HCT116 (cell line): ENCODE measurements at regions not wholly inside any gene's neighbourhood (a gene's known extent, or its start where the extent isn't known, plus 50 kb on each side); places are given as distances from the start of the nearest gene placed in this dataset.

Experiments
- ATAC-seq: fragments of 200-7000 bp; cut with Tn5 transposase; 2 replicates; pipeline ENCODE4 v1.9.1; 2020; ENCODE audit warnings: mild to moderate bottlenecking, moderate library complexity
- BruUV-seq: library from RNA; stranded (reverse); fragments of 400-500 nt; replicated peaks from 2 replicates; lab custom pipeline; 2021; lab: Mats Ljungman, UMichigan
- CTCF ChIA-PET: fragments of 300-600 bp; sonication (Branson Sonifier 250); formaldehyde crosslinking; loops from one replicate; lab custom pipeline; 2021; ENCODE audit warnings: antibody characterized with exemption; lab: Charles Lee
- POLR2A ChIA-PET: fragments of 300-600, 350-600 bp; sonication (Branson Sonifier 250); formaldehyde crosslinking; loops from one replicate; lab custom pipeline; 2021; ENCODE audit warnings: antibody characterized with exemption; lab: Charles Lee
- RAD21 ChIA-PET, 2 experiments: fragments of 300-600 bp; sonication (Branson Sonifier 250); formaldehyde crosslinking; loops; one replicate each; lab custom pipeline; 2023; ENCODE audit warnings: low total read pairs in 2 of 2; ENCODE audit not compliant: uncharacterized antibody in 2 of 2, unreplicated experiment in 2 of 2, low non-redundant PET in 1 of 2; lab: Charles Lee
- DNase-seq: peaks from one replicate; pipeline ENCODE4 v3.0.0-alpha.2; 2010; ENCODE audit warnings: low read depth, low spot score
- H2AFZ ChIP-seq: fragments of 200-600 bp; shearing (Covaris generic), sonication (generic); 2 replicates; pipeline ENCODE4 v1.6.1; 2017; ENCODE audit warnings: low read depth, mixed run types, mixed read lengths, antibody characterized with exemption, low read length; ENCODE audit not compliant: poor library complexity, severe bottlenecking
- H3K27ac ChIP-seq: 2 replicates; pipeline ENCODE4 v1.5.1; 2012; ENCODE audit warnings: low read depth, low read length
- H3K27me3 ChIP-seq: fragments of 200-600 bp; sonication (generic); 2 replicates; pipeline ENCODE4 v1.6.1; 2016; ENCODE audit warnings: mixed run types, low read length, mixed read lengths; ENCODE audit not compliant: insufficient read depth
- H3K36me3 ChIP-seq, 2 experiments: fragments of 200-500 bp in 1 of 2; fragments of 200-600 bp in 1 of 2; sonication (Bioruptor generic) in 1 of 2; sonication (generic) in 1 of 2; 2 replicates each; pipeline versions ENCODE4 v1.5.1 to v1.6.1; 2014 to 2016; ENCODE audit warnings: low read length in 2 of 2, inconsistent platforms in 1 of 2, mixed read lengths in 1 of 2, mixed run types in 1 of 2; ENCODE audit not compliant: insufficient read depth in 2 of 2, control insufficient read depth in 1 of 2
- H3K4me1 ChIP-seq, 2 experiments: fragments of 200-600 bp in 1 of 2; sonication (generic) in 1 of 2; 2 replicates each; pipeline versions ENCODE4 v1.5.1 to v1.6.1; 2012 to 2017; ENCODE audit warnings: low read length in 2 of 2, inconsistent platforms in 1 of 2, mild to moderate bottlenecking in 1 of 2, mixed read lengths in 1 of 2, mixed run types in 1 of 2, moderate library complexity in 1 of 2; ENCODE audit not compliant: insufficient read depth in 2 of 2, control insufficient read depth in 1 of 2
- H3K4me2 ChIP-seq: fragments of 200-600 bp; sonication (generic); 2 replicates; pipeline ENCODE4 v1.6.1; 2017; ENCODE audit warnings: mixed run types, low read length, mixed read lengths
- H3K4me3 ChIP-seq, 2 experiments: fragments of 200-600 bp in 1 of 2; sonication (generic) in 1 of 2; replicated peaks in 1 of 2; 2 replicates each; pipeline ENCODE4 v1.5.1; 2011 to 2016; ENCODE audit warnings: low read length in 2 of 2, control low read depth in 1 of 2, low read depth in 1 of 2, mild to moderate bottlenecking in 1 of 2, mixed read lengths in 1 of 2, mixed run types in 1 of 2
- H3K79me2 ChIP-seq: fragments of 200-600 bp; sonication (generic); 2 replicates; pipeline ENCODE4 v1.6.1; 2017; ENCODE audit warnings: mild to moderate bottlenecking, mixed run types, low read length, moderate library complexity, mixed read lengths; ENCODE audit not compliant: insufficient read depth
- H3K9ac ChIP-seq: fragments of 200-600 bp; sonication (generic); 2 replicates; pipeline ENCODE4 v1.6.1; 2016; ENCODE audit warnings: low read length, mixed read lengths
- H3K9me2 ChIP-seq: fragments of 200-600 bp; sonication (generic), shearing (Covaris generic); 2 replicates; pipeline ENCODE4 v1.6.1; 2017; ENCODE audit warnings: mixed run types, mild to moderate bottlenecking, moderate library complexity; ENCODE audit not compliant: insufficient read depth
- H3K9me3 ChIP-seq, 2 experiments: fragments of 200-500 bp in 1 of 2; fragments of 200-600 bp in 1 of 2; sonication (Bioruptor generic) in 1 of 2; sonication (generic) in 1 of 2; 2 replicates each; pipeline ENCODE4 v1.6.1; 2014 to 2017; ENCODE audit warnings: low read length in 2 of 2, mixed read lengths in 2 of 2, inconsistent platforms in 1 of 2, low read depth in 1 of 2, mild to moderate bottlenecking in 1 of 2, mixed run types in 1 of 2, moderate library complexity in 1 of 2; ENCODE audit not compliant: control insufficient read depth in 1 of 2, insufficient read depth in 1 of 2
- H4K20me1 ChIP-seq: fragments of 200-600 bp; sonication (generic), shearing (Covaris generic); 2 replicates; pipeline ENCODE4 v1.6.1; 2017; ENCODE audit warnings: mixed run types, mild to moderate bottlenecking, moderate library complexity; ENCODE audit not compliant: insufficient read depth
- ATF3 ChIP-seq: IDR thresholded peaks from 2 replicates; pipeline ENCODE4 v1.6.1; 2012
- MAX ChIP-seq: IDR thresholded peaks from 2 replicates; pipeline ENCODE4 v1.6.1; 2012
- ZBTB33 ChIP-seq: IDR thresholded peaks from 2 replicates; pipeline ENCODE4 v1.6.1; 2011; ENCODE audit warnings: mild to moderate bottlenecking, low read length, moderate library complexity; ENCODE audit not compliant: insufficient replicate concordance; ENCODE audit errors: extremely low read depth
- ZFX ChIP-seq: fragments of 450-650 bp; IDR thresholded peaks from 2 replicates; pipeline ENCODE4 v1.6.1; 2017
- intact Hi-C: fragments of 100-400 bp; cut with micrococcal nuclease; formaldehyde crosslinking; loops from 2 replicates; pipeline ENCODE4 v1.10.0; 2022

GRCh38 chr2:177075254-177075653 lies 137.3 kb upstream of the HNRNPA3 start:
- POLR2A ChIA-PET, result interaction anchor here (1.1 kb wide), 1 partner anchor 25 kb away, joined by 3 read pairs; no protein-coding TSS in a partner anchor

More at GRCh38 chr2:177075254-177075653, 137.3 kb upstream of the HNRNPA3 start:
- no peaks in the 10 kb centered on the region for H3K9me2 ChIP-seq
- ChIA-PET RAD21 (no interaction called here), CTCF (no interaction called here)
- peaks cover 22% of the 10 kb centered on the region; the same call in 1 of the 2 replicates for H3K27me3 ChIP-seq
- H3K4me1 ChIP-seq, result no peaks in the 10 kb centered on the region
- ATAC-seq (no peak), DNase-seq (no peak)
- H2AFZ ChIP-seq, result no peak overlapping the region
- no TSS peak for BruUV-seq
- no peaks in the 10 kb centered on the region for H3K36me3 ChIP-seq
- H3K27ac ChIP-seq, result no peak overlapping the region
- H3K4me3 ChIP-seq, result no peak overlapping the region
- H3K9ac ChIP-seq, result no peak overlapping the region
- intact Hi-C loops, result no loop called here
- no peak overlapping the region for H3K4me2 ChIP-seq
- no peaks in the 10 kb centered on the region for H4K20me1 ChIP-seq
- TF ChIP-seq MAX (no peak), ZFX (no peak), ZBTB33 (no peak), ATF3 (no peak)
- TF ChIP-seq, all 23 proteins: peak for 0
- Histone ChIP-seq H3K79me2 (no peaks in the 10 kb centered on the region), H3K9me3 (no peaks in the 10 kb centered on the region)
